ENCODE measurements at regions not wholly inside any gene's neighbourhood (a gene's known extent, or its start where the extent isn't known, plus 50 kb on each side); places are given as distances from the start of the nearest gene placed in this dataset.
A peak's percentile ranks its signal among the peaks of the same experiment; 100 is the strongest.

- DNase-seq (ENCODE audit: low read depth) (no peak), FAIRE-seq (no peak)
- Histone ChIP-seq H3K27me3 (ENCODE audit: control insufficient read depth, insufficient read depth, low read length) (peaks cover 2% of the 10 kb centered on the region), H3K36me3 (ENCODE audit: control insufficient read depth, insufficient read depth, low read length) (no peaks in the 10 kb centered on the region), H3K4me3 (ENCODE audit: low read depth, low read length) (no peak overlapping the region)
- TF ChIP-seq CTCF (IDR thresholded peaks at IDR 0.05; ENCODE audit: insufficient read depth, low read length, severe bottlenecking), result no peak
These were observed 347.6 kb upstream of the SLC30A5 start for GRCh38 chr5:68746220-68746619.

GRCh38 chr5:68746643-68747420 is 347.0 kb upstream of the SLC30A5 start:
- FAIRE-seq (no peak), DNase-seq (ENCODE audit: low read depth) (no peak)
- no peak for TF ChIP-seq CTCF (IDR thresholded peaks at IDR 0.05; ENCODE audit: insufficient read depth, low read length, severe bottlenecking)
- Histone ChIP-seq H3K4me3 (ENCODE audit: low read depth, low read length) (no peak overlapping the region), H3K36me3 (ENCODE audit: control insufficient read depth, insufficient read depth, low read length) (no peaks in the 10 kb centered on the region), H3K27me3 (ENCODE audit: control insufficient read depth, insufficient read depth, low read length) (peaks cover 2% of the 10 kb centered on the region)

- Histone ChIP-seq H3K4me3 (ENCODE audit: low read depth, low read length) (no peak overlapping the region), H3K27me3 (ENCODE audit: control insufficient read depth, insufficient read depth, low read length) (peaks cover 2% of the 10 kb centered on the region), H3K36me3 (ENCODE audit: control insufficient read depth, insufficient read depth, low read length) (no peaks in the 10 kb centered on the region)
- FAIRE-seq (no peak), DNase-seq (ENCODE audit: low read depth) (no peak)
- no peak for TF ChIP-seq CTCF (IDR thresholded peaks at IDR 0.05; ENCODE audit: insufficient read depth, low read length, severe bottlenecking)
These were observed 346.3 kb upstream of the SLC30A5 start for GRCh38 chr5:68747521-68747920.

- FAIRE-seq, result no peak
- Histone ChIP-seq H3K36me3 (ENCODE audit: control insufficient read depth, insufficient read depth, low read length) (no peaks in the 10 kb centered on the region), H3K4me3 (ENCODE audit: low read depth, low read length) (no peak overlapping the region), H3K27me3 (ENCODE audit: control insufficient read depth, insufficient read depth, low read length) (peaks cover 2% of the 10 kb centered on the region)
- no peak for TF ChIP-seq CTCF (IDR thresholded peaks at IDR 0.05; ENCODE audit: insufficient read depth, low read length, severe bottlenecking)
- DNase-seq (ENCODE audit: low read depth), result no peak
These were observed 345.7 kb upstream of the SLC30A5 start for GRCh38 chr5:68748101-68748500.

- DNase-seq (ENCODE audit: low read depth) (no peak), FAIRE-seq (no peak)
- TF ChIP-seq CTCF (IDR thresholded peaks at IDR 0.05; ENCODE audit: insufficient read depth, low read length, severe bottlenecking), result no peak
- Histone ChIP-seq H3K4me3 (ENCODE audit: low read depth, low read length) (no peak overlapping the region), H3K27me3 (ENCODE audit: control insufficient read depth, insufficient read depth, low read length) (peaks cover 2% of the 10 kb centered on the region), H3K36me3 (ENCODE audit: control insufficient read depth, insufficient read depth, low read length) (no peaks in the 10 kb centered on the region)
These were observed 344.7 kb upstream of the SLC30A5 start for GRCh38 chr5:68749077-68749476.

GRCh38 chr5:68749631-68750030 is 344.2 kb upstream of the SLC30A5 start:
- FAIRE-seq (no peak), DNase-seq (ENCODE audit: low read depth) (peak; percentile 6)

More at GRCh38 chr5:68749631-68750030, 344.2 kb upstream of the SLC30A5 start:
- no peaks in the 10 kb centered on the region for H3K36me3 ChIP-seq (ENCODE audit: control insufficient read depth, insufficient read depth, low read length)
- H3K4me3 ChIP-seq (ENCODE audit: low read depth, low read length), result no peak overlapping the region
- peaks cover 2% of the 10 kb centered on the region for H3K27me3 ChIP-seq (ENCODE audit: control insufficient read depth, insufficient read depth, low read length)
- TF ChIP-seq CTCF (IDR thresholded peaks at IDR 0.05; ENCODE audit: insufficient read depth, low read length, severe bottlenecking), result no peak

All from bronchial epithelial cell (primary cell).